Thyroid gland (tissue), 4 donors: ENCODE measurements at regions not wholly inside any gene's neighbourhood (a gene's known extent, or its start where the extent isn't known, plus 50 kb on each side); places are given as distances from the start of the nearest gene placed in this dataset.

Experiments
- CTCF ChIP-seq, 6 experiments: fragments of 200-600 bp in 3 of 6; fragments of 450-650 bp in 3 of 6; sonication (generic) in 3 of 6; IDR thresholded peaks; one replicate each; pipeline ENCODE4 v1.5.1; 2016 to 2019; ENCODE audit warnings: antibody characterized with exemption in 6 of 6, mild to moderate bottlenecking in 2 of 6, inconsistent platforms in 1 of 6, moderate library complexity in 1 of 6
- POLR2A ChIP-seq, 2 donors: fragments of 450-650 bp; IDR thresholded peaks; one replicate each; pipeline ENCODE4 v1.6.1; 2017; ENCODE audit warnings: antibody characterized with exemption in 2 of 2, mild to moderate bottlenecking in 2 of 2, moderate library complexity in 1 of 2

GRCh38 chr10:55476129-55476528, 675.1 kb upstream of the PCDH15 start:
- TF ChIP-seq CTCF (IDR thresholded peaks at IDR 0.05) (no peak), POLR2A (IDR thresholded peaks at IDR 0.05) (no peak)
